Lung (tissue), 11 donors: ENCODE measurements at regions not wholly inside any gene's neighbourhood (a gene's known extent, or its start where the extent isn't known, plus 50 kb on each side); places are given as distances from the start of the nearest gene placed in this dataset.

ENCODE experiments used
- ATAC-seq: fragments of 200-7000 bp; cut with Tn5 transposase; one replicate; pipeline ENCODE4 v1.9.1; 2020; ENCODE audit warnings: moderate number of reproducible peaks; ENCODE audit not compliant: insufficient read depth, low FRiP score
- DNase-seq, 3 donors: peaks; one replicate each; pipeline ENCODE4 v3.0.0-alpha.2; 2013 to 2017
- H3K27ac ChIP-seq, 2 donors: one replicate each; pipeline ENCODE4 v1.5.1; 2013; ENCODE audit warnings: mild to moderate bottlenecking in 2 of 2, moderate library complexity in 2 of 2, control low read depth in 1 of 2, inconsistent platforms in 1 of 2, low read depth in 1 of 2, low read length in 1 of 2
- H3K27me3 ChIP-seq, 3 donors: one replicate each; pipeline ENCODE4 v1.5.1; 2013; ENCODE audit warnings: low read length in 2 of 3; ENCODE audit not compliant: control insufficient read depth in 3 of 3, insufficient read depth in 3 of 3
- H3K36me3 ChIP-seq, 4 donors: one replicate each; pipeline ENCODE4 v1.5.1; 2013; ENCODE audit warnings: low read length in 4 of 4, mild to moderate bottlenecking in 1 of 4, moderate library complexity in 1 of 4; ENCODE audit not compliant: control insufficient read depth in 4 of 4, insufficient read depth in 4 of 4
- H3K4me1 ChIP-seq, 5 donors: one replicate each; pipeline ENCODE4 v1.5.1; 2013; ENCODE audit warnings: low read length in 5 of 5, mild to moderate bottlenecking in 2 of 5, moderate library complexity in 1 of 5; ENCODE audit not compliant: control insufficient read depth in 5 of 5, insufficient read depth in 5 of 5
- H3K4me3 ChIP-seq: one replicate; pipeline ENCODE4 v1.5.1; 2013; ENCODE audit warnings: mild to moderate bottlenecking, control low read depth, moderate library complexity
- H3K9ac ChIP-seq, 2 donors: one replicate each; pipeline ENCODE4 v1.5.1; 2013; ENCODE audit warnings: low read length in 2 of 2, control low read depth in 1 of 2; ENCODE audit not compliant: insufficient read depth in 1 of 2
- H3K9me3 ChIP-seq, 4 donors: one replicate each; pipeline ENCODE4 v1.5.1; 2013; ENCODE audit warnings: low read length in 3 of 4, mild to moderate bottlenecking in 1 of 4, moderate library complexity in 1 of 4; ENCODE audit not compliant: control insufficient read depth in 4 of 4, insufficient read depth in 3 of 4
- WGBS, 2 donors: extraction: QIAGEN DNeasy Blood & Tissue Kit; methylation state at CpG; one replicate each; pipeline ENCODE4 v1.1.7; 2013; 5-methylcytosine and 5-hydroxymethylcytosine counted together
- TF ChIP-seq, protein P1 (sequence below): IDR thresholded peaks from 2 replicates; pipeline ENCODE4 v1.5.1; 2012; ENCODE audit warnings: mild to moderate bottlenecking; ENCODE audit errors: control extremely low read depth, extremely low read depth
- donor health status: control.
- donor health status: control.
- donor health status: Bipolar disorder and iron deficiency.
- donor health status: healthy.
- donor health status: DM: yes; HTN: yes; CAD: no.

DNA sequence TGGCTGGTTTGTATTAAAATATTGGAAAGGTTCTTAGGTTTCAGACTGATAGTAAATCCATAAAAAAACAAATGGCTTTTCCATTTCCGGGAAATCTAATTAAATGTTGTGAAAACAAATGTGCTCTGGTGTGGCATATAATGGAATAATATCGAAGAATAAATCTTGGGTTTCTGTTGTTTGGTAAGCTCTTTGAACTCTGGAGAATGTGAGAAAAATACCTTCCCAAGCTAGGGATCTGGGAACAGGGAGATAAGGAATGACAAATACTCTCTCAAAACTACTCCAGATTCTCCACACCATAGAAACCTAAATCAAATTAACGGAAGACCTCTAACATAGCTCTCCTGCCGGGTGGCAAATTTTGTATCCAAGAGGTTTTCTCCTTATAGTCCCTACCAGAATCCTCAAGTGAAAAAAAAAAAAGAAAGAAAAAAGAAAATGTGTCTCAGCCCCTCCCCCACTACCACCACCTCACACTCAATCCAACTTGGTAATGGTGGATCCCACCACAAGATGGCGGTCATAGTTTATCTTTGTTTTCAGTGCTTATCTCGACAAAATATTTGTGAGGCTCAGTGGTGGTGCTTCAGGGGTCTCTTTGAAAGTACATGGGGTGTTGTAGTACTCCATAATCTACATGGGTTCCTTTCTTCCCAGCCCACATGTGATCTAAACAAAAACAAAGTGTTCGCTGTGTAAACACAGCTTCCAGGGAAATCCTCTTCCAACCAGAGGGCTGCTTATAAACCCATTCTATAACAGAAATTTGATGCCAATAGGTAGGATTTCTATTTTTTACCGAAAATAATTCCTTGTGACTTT is 54.5 kb upstream of the FST start:
- no peaks in the 10 kb centered on the region for H3K36me3 ChIP-seq
- DNase-seq (peak; percentile 19 to 36 (median 33)), ATAC-seq (no peak)
- H3K9ac ChIP-seq = no peak overlapping the region
- WGBS, 2 donors = 79 to 80% methylated on average over 8 of the region's 8 CpGs
- no peaks in the 10 kb centered on the region for H3K9me3 ChIP-seq
- no peak overlapping the region for H3K27ac ChIP-seq
- no peak overlapping the region for H3K4me3 ChIP-seq
- H3K4me1 ChIP-seq = peaks cover 0 to 2% (median 0%) of the 10 kb centered on the region in 5 donors
- TF ChIP-seq, protein P1, sequence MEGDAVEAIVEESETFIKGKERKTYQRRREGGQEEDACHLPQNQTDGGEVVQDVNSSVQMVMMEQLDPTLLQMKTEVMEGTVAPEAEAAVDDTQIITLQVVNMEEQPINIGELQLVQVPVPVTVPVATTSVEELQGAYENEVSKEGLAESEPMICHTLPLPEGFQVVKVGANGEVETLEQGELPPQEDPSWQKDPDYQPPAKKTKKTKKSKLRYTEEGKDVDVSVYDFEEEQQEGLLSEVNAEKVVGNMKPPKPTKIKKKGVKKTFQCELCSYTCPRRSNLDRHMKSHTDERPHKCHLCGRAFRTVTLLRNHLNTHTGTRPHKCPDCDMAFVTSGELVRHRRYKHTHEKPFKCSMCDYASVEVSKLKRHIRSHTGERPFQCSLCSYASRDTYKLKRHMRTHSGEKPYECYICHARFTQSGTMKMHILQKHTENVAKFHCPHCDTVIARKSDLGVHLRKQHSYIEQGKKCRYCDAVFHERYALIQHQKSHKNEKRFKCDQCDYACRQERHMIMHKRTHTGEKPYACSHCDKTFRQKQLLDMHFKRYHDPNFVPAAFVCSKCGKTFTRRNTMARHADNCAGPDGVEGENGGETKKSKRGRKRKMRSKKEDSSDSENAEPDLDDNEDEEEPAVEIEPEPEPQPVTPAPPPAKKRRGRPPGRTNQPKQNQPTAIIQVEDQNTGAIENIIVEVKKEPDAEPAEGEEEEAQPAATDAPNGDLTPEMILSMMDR = no peak
- H3K27me3 ChIP-seq = no peaks in the 10 kb centered on the region

DNA sequence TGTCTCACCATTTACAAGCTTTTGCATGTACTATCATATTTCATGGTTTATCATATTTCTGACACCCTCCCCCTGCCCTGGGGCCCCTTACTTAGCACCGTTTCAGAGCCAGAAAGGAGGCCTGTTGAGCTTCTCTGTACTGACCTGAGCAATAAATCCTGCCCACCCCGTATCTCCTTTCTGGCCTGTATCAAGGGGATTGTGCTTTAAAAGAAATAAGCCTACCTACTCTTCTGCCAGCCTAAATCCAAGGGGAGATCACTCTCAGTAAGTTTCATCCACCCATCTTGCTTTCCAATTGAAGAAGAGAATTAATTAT is 54.0 kb upstream of the FST start:
- H3K4me3 ChIP-seq = no peak overlapping the region
- ATAC-seq (no peak), DNase-seq (no peak)
- peaks cover 0 to 2% (median 0%) of the 10 kb centered on the region in 5 donors for H3K4me1 ChIP-seq
- no peaks in the 10 kb centered on the region for H3K27me3 ChIP-seq
- TF ChIP-seq, protein P1 = no peak
- no peaks in the 10 kb centered on the region for H3K9me3 ChIP-seq
- WGBS, 2 donors = 69 to 81% methylated on average over 2 of the region's 2 CpGs
- H3K36me3 ChIP-seq = no peaks in the 10 kb centered on the region
- no peak overlapping the region for H3K9ac ChIP-seq
- no peak overlapping the region for H3K27ac ChIP-seq

DNA sequence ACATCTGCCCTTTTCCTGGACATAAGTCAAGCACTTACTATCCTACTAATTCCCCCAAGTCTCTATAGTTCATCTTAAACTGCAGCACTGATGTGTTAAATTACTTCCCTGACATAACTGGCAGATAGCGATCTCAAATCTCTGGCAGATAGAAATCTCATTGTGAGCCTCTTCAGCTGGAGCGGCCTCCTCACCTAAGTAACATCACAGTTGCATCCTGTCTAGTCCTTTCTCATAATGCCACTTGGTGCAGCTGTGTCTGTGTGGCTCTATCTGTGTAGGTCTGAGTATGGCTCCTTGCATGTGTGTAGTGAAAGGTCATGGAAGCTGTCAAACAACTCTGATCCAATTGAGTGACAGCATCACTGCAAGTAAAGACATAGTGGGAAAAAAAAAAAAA is 53.6 kb upstream of the FST start:
- H3K4me3 ChIP-seq = no peak overlapping the region
- 89% methylated on average over 2 of the region's 2 CpGs for WGBS, 2 donors
- DNase-seq = no peak
- no peaks in the 10 kb centered on the region for H3K9me3 ChIP-seq
- no peaks in the 10 kb centered on the region for H3K27me3 ChIP-seq
- TF ChIP-seq, protein P1 = no peak
- no peaks in the 10 kb centered on the region for H3K36me3 ChIP-seq
- no peak overlapping the region for H3K9ac ChIP-seq
- peaks cover 0 to 2% (median 0%) of the 10 kb centered on the region in 5 donors for H3K4me1 ChIP-seq
- no peak overlapping the region for H3K27ac ChIP-seq
- ATAC-seq = no peak

DNA sequence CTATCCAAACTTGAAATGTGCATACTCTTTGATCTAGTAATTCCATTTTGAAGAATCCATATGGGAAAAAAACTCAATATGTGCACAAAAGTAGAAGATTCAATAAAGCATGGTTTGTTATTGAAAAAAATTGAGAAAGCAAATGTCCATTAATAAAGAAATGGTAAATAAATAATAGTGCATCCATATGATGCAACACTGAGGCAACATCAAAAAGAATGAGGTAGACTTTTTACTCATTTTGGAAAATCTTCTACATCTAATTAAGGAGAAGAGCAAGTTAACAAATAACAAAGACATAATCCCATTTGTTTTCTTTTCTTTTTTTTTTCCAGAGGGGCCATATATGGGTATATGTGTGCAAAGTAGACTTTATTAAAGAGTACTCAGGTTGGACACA is 52.5 kb upstream of the FST start:
- Histone ChIP-seq H3K9me3 (no peaks in the 10 kb centered on the region), H3K4me1 (no peaks in the 10 kb centered on the region), H3K4me3 (no peak overlapping the region), H3K9ac (no peak overlapping the region), H3K27me3 (peaks cover 0 to 3% (median 0%) of the 10 kb centered on the region in 3 donors), H3K36me3 (no peaks in the 10 kb centered on the region), H3K27ac (no peak overlapping the region)
- DNase-seq = no peak
- TF ChIP-seq, protein P1 = no peak
- ATAC-seq = no peak
